GM18909 (cell line): ENCODE measurements at regions not wholly inside any gene's neighbourhood (a gene's known extent, or its start where the extent isn't known, plus 50 kb on each side); places are given as distances from the start of the nearest gene placed in this dataset.

Experiments used
- ATAC-seq: cut with Tn5 transposase; IDR thresholded peaks from one replicate; pipeline ENCODE4 v1.9.1; 2021; ENCODE audit warnings: mild to moderate bottlenecking; ENCODE audit not compliant: unreplicated experiment, poor library complexity

- ATAC-seq = no peak
Measured at GRCh38 chr9:38233796-38234355, 158.6 kb upstream of the ALDH1B1 start.

- no peak for ATAC-seq
Measured at GRCh38 chr9:38233343-38233742, 159.2 kb upstream of the ALDH1B1 start.

GRCh38 chr9:38232895-38233294, 159.6 kb upstream of the ALDH1B1 start:
- no peak for ATAC-seq

GRCh38 chr9:38229504-38230155, 160.6 kb upstream of the SHB start:
- no peak for ATAC-seq

- no peak for ATAC-seq
Measured at GRCh38 chr9:38229104-38229500, 160.1 kb upstream of the SHB start.

- no peak for ATAC-seq
Measured at GRCh38 chr9:38228331-38229103, 159.5 kb upstream of the SHB start.

- ATAC-seq = no peak
Measured at GRCh38 chr9:38227656-38228055, 158.6 kb upstream of the SHB start.

GRCh38 chr9:38227061-38227540, 158.1 kb upstream of the SHB start:
- peak; percentile 81 for ATAC-seq

- no peak for ATAC-seq
Measured at GRCh38 chr9:38226491-38226951, 157.5 kb upstream of the SHB start.

- ATAC-seq = no peak
Measured at GRCh38 chr9:38224941-38225340, 155.9 kb upstream of the SHB start.

GRCh38 chr9:38216572-38216971, 147.5 kb upstream of the SHB start:
- no peak for ATAC-seq

- ATAC-seq = no peak
Measured at GRCh38 chr9:38215465-38215864, 146.4 kb upstream of the SHB start.

- no peak for ATAC-seq
Measured at GRCh38 chr9:38214432-38214831, 145.4 kb upstream of the SHB start.

GRCh38 chr9:38213631-38214299, 144.7 kb upstream of the SHB start:
- ATAC-seq = no peak

- ATAC-seq = no peak
Measured at GRCh38 chr9:38212016-38212415, 143.0 kb upstream of the SHB start.

GRCh38 chr9:38211002-38211401, 142.0 kb upstream of the SHB start:
- no peak for ATAC-seq

GRCh38 chr9:38208206-38208901, 139.3 kb upstream of the SHB start:
- ATAC-seq = no peak

- no peak for ATAC-seq
Measured at GRCh38 chr9:38207247-38207778, 138.3 kb upstream of the SHB start.

GRCh38 chr9:38205279-38205678, 136.3 kb upstream of the SHB start:
- no peak for ATAC-seq

- ATAC-seq = no peak
Measured at GRCh38 chr9:38202336-38202938, 133.4 kb upstream of the SHB start.
